OCI-LY3 (cell line): ENCODE measurements at regions not wholly inside any gene's neighbourhood (a gene's known extent, or its start where the extent isn't known, plus 50 kb on each side); places are given as distances from the start of the nearest gene placed in this dataset.

Experiments used
- EZH2phosphoT487 ChIP-seq: fragments of 200-600 bp; shearing (Covaris generic); IDR thresholded peaks from 2 replicates; pipeline ENCODE4 v1.6.1; 2018; ENCODE audit warnings: antibody characterized with exemption, mixed run types, low read depth
- TF ChIP-seq, protein P1 (sequence below): fragments of 200-600, 300-600 bp; sonication (generic); IDR thresholded peaks from 2 replicates; pipeline ENCODE4 v1.5.1; 2014; ENCODE audit warnings: antibody characterized with exemption, low read length, low read depth

DNA sequence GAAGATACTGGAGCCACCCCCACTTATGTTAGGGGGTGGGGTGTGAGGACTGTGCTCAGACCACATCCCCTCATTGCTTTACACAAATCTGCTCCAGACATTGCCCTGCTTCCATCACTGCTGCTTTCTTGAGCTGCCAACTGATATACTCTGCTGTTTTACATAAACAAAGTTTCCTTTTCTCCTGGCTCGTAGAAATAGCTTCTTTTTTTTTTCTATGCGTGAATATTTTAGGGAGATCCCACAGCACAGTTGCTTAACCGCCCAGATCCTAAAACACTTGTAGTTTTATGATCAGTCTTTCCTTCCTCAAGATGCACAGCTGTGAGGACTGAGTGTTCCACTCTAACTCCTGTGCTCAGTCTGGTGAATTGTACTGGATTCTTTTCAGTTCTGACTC lies 768.4 kb downstream of the PCDH18 start:
- TF ChIP-seq, protein P1, sequence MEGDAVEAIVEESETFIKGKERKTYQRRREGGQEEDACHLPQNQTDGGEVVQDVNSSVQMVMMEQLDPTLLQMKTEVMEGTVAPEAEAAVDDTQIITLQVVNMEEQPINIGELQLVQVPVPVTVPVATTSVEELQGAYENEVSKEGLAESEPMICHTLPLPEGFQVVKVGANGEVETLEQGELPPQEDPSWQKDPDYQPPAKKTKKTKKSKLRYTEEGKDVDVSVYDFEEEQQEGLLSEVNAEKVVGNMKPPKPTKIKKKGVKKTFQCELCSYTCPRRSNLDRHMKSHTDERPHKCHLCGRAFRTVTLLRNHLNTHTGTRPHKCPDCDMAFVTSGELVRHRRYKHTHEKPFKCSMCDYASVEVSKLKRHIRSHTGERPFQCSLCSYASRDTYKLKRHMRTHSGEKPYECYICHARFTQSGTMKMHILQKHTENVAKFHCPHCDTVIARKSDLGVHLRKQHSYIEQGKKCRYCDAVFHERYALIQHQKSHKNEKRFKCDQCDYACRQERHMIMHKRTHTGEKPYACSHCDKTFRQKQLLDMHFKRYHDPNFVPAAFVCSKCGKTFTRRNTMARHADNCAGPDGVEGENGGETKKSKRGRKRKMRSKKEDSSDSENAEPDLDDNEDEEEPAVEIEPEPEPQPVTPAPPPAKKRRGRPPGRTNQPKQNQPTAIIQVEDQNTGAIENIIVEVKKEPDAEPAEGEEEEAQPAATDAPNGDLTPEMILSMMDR, result no peak
- no peak for TF ChIP-seq EZH2phosphoT487
